Islet precursor cell (in vitro differentiated cells): ENCODE measurements at regions not wholly inside any gene's neighbourhood (a gene's known extent, or its start where the extent isn't known, plus 50 kb on each side); places are given as distances from the start of the nearest gene placed in this dataset.

ENCODE experiments used
- DNase-seq: peaks from one replicate; pipeline ENCODE4 v3.0.0-alpha.2; 2018

GRCh38 chr4:36737691-36738090 lies 456.3 kb downstream of the DTHD1 start:
- DNase-seq, result no peak

GRCh38 chr4:36740796-36741310 lies 459.4 kb downstream of the DTHD1 start:
- DNase-seq, result no peak

- peak; percentile 58 for DNase-seq
Measured at GRCh38 chr4:36747277-36748129, 466.1 kb downstream of the DTHD1 start.

GRCh38 chr4:36753048-36753447 lies 471.6 kb downstream of the DTHD1 start:
- DNase-seq, result no peak

- no peak for DNase-seq
Measured at GRCh38 chr4:36757580-36758311, 476.3 kb downstream of the DTHD1 start.

GRCh38 chr4:36758312-36759178 lies 477.1 kb downstream of the DTHD1 start:
- DNase-seq, result no peak

- no peak for DNase-seq
Measured at GRCh38 chr4:36761607-36762006, 480.2 kb downstream of the DTHD1 start.

GRCh38 chr4:36763814-36764213 lies 480.7 kb upstream of the NWD2 start:
- no peak for DNase-seq

GRCh38 chr4:36767596-36767995 lies 476.9 kb upstream of the NWD2 start:
- DNase-seq, result no peak

GRCh38 chr4:36771411-36772153 lies 473.0 kb upstream of the NWD2 start:
- no peak for DNase-seq

- no peak for DNase-seq
Measured at GRCh38 chr4:36772154-36772516, 472.4 kb upstream of the NWD2 start.

GRCh38 chr4:36773467-36773866 lies 471.1 kb upstream of the NWD2 start:
- DNase-seq, result no peak

- DNase-seq, result no peak
Measured at GRCh38 chr4:36775544-36775943, 469.0 kb upstream of the NWD2 start.

- DNase-seq, result no peak
Measured at GRCh38 chr4:36779601-36780000, 464.9 kb upstream of the NWD2 start.

- DNase-seq, result no peak
Measured at GRCh38 chr4:36785973-36786372, 458.6 kb upstream of the NWD2 start.

- DNase-seq, result no peak
Measured at GRCh38 chr4:36786519-36786918, 458.0 kb upstream of the NWD2 start.

- DNase-seq, result no peak
Measured at GRCh38 chr4:36794716-36795115, 449.8 kb upstream of the NWD2 start.

- DNase-seq, result no peak
Measured at GRCh38 chr4:36812149-36812548, 432.4 kb upstream of the NWD2 start.

- DNase-seq, result no peak
Measured at GRCh38 chr4:36815536-36815935, 429.0 kb upstream of the NWD2 start.

GRCh38 chr4:36823199-36823967 lies 421.2 kb upstream of the NWD2 start:
- DNase-seq, result peak; percentile 58

- DNase-seq, result no peak
Measured at GRCh38 chr4:36824682-36825081, 419.9 kb upstream of the NWD2 start.

GRCh38 chr4:36835246-36835645 lies 409.3 kb upstream of the NWD2 start:
- DNase-seq, result no peak
